ENCODE measurements at regions not wholly inside any gene's neighbourhood (a gene's known extent, or its start where the extent isn't known, plus 50 kb on each side); places are given as distances from the start of the nearest gene placed in this dataset.
"Not testable (repeated sequence)": the region's sequence is repeated elsewhere in the genome, so short reads cannot be mapped to it uniquely, and the experiment has no call there.

DNA sequence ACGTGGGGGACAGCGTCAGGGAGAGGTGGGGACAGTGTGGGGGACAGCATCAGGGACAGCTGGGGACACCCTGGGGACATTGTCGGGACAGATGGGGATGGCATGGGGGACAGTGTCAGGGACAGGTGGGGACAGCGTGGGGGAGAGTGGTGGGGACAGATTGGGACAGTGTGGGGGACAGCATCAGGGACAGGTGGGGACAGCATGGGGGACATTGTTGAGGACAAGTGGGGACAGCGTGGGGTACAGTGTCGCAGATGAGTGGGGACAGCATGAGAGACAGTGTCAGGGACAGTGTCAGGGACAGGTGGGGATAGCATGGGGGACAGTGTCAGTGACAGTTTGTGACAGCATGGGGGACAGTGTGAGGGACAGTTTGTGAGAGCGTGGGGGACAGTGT lies 240.9 kb downstream of the TMEM121 start:
- no peaks in the 10 kb centered on the region for H3K36me3 ChIP-seq
- TF ChIP-seq, protein P1, sequence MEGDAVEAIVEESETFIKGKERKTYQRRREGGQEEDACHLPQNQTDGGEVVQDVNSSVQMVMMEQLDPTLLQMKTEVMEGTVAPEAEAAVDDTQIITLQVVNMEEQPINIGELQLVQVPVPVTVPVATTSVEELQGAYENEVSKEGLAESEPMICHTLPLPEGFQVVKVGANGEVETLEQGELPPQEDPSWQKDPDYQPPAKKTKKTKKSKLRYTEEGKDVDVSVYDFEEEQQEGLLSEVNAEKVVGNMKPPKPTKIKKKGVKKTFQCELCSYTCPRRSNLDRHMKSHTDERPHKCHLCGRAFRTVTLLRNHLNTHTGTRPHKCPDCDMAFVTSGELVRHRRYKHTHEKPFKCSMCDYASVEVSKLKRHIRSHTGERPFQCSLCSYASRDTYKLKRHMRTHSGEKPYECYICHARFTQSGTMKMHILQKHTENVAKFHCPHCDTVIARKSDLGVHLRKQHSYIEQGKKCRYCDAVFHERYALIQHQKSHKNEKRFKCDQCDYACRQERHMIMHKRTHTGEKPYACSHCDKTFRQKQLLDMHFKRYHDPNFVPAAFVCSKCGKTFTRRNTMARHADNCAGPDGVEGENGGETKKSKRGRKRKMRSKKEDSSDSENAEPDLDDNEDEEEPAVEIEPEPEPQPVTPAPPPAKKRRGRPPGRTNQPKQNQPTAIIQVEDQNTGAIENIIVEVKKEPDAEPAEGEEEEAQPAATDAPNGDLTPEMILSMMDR (IDR thresholded peaks at IDR 0.05; ENCODE audit: low read depth, low read length): no peak
- H3K4me1 ChIP-seq (ENCODE audit: low read depth): no peaks in the 10 kb centered on the region
- H3K27me3 ChIP-seq: no peaks in the 10 kb centered on the region
- H3K9me3 ChIP-seq (ENCODE audit: low read depth): no peaks in the 10 kb centered on the region
- no peak for DNase-seq (ENCODE audit: low read depth in 1 of 2, low spot score in 1 of 2)
- H3K27ac ChIP-seq: no peak overlapping the region
- H3K4me3 ChIP-seq: no peak overlapping the region

DNA sequence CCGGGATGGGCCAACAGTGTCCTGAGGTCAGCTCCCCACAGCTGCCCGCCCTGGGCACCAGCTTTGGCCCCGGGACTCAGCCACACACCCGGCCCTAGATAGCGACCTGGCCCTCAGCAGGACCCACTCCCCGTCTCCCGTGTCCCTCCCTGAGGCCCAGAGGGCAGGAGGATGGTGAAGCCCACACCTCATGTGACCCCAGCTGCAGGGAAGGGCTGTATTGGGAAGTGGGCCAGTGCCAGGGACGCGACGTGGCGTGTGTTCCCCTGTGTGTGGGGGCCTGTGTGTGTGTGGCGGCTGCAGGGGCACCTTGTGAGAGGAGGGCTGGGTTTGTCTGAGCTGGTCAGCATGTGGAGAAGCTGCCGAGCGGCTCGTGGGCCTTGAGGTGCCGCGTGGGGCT lies 241.7 kb downstream of the TMEM121 start:
- H3K27me3 ChIP-seq; H3K4me1 ChIP-seq (ENCODE audit: low read depth); H3K27ac ChIP-seq; H3K4me3 ChIP-seq; H3K9me3 ChIP-seq (ENCODE audit: low read depth); H3K36me3 ChIP-seq; DNase-seq (ENCODE audit: low read depth in 1 of 2, low spot score in 1 of 2): not testable (repeated sequence)

DNA sequence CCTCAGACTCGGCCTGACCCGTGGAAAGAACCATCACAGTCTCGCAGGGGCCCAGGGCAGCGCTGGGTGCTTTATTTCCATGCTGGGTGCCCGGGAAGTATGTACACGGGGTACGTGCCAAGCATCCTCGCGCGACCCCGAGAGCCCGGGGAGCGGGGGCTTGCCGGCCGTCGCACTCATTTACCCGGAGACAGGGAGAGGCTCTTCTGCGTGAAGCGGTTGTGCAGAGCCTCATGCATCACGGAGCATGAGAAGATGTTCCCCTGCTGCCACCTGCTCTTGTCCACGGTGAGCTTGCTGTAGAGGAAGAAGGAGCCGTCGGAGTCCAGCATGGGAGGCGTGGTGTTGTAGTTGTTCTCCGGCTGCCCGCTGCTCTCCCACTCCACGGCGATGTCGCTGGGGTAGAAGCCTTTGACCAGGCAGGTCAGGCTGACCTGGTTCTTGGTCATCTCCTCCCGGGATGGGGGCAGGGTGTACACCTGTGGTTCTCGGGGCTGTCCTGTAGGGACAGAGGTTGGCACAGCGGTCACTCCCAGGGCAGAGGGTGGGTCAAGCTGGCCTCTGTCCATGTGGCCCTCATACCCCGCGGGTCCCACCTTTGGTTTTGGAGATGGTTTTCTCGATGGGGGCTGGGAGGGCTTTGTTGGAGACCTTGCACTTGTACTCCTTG lies 242.8 kb downstream of the TMEM121 start:
- H3K4me3 ChIP-seq; H3K27ac ChIP-seq; H3K4me1 ChIP-seq (ENCODE audit: low read depth); H3K27me3 ChIP-seq; H3K9me3 ChIP-seq (ENCODE audit: low read depth); DNase-seq (ENCODE audit: low read depth in 1 of 2, low spot score in 1 of 2); H3K36me3 ChIP-seq: not testable (repeated sequence)

DNA sequence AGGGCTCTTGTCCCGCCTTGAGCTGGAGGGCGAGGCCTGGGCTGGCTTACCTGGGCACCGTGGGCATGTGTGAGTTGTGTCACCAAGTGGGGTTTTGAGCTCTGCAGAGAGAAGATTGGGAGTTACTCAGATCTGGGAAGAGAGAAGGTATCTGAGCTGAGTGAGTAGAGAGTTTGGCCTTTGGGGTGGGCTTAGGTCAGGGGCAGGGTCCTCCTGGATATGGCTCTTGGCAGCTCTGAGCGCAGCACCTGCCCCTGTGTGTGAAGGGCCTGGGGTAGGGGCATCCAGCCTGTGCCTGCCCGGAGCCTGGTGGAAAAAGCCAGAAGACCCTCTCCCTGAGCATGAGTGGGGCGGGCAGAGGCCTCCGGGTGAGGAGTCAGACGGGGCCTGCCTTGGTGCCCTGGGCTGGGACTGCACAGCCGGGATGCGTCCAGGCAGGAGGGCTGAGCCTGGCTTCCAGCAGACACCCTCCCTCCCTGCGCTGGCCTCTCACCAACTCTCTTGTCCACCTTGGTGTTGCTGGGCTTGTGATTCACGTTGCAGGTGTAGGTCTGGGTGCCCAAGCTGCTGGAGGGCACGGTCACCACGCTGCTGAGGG lies 244.3 kb downstream of the TMEM121 start:
- H3K36me3 ChIP-seq; DNase-seq (ENCODE audit: low read depth in 1 of 2, low spot score in 1 of 2); H3K4me1 ChIP-seq (ENCODE audit: low read depth); H3K4me3 ChIP-seq; H3K9me3 ChIP-seq (ENCODE audit: low read depth); H3K27ac ChIP-seq; H3K27me3 ChIP-seq: not testable (repeated sequence)

DNA sequence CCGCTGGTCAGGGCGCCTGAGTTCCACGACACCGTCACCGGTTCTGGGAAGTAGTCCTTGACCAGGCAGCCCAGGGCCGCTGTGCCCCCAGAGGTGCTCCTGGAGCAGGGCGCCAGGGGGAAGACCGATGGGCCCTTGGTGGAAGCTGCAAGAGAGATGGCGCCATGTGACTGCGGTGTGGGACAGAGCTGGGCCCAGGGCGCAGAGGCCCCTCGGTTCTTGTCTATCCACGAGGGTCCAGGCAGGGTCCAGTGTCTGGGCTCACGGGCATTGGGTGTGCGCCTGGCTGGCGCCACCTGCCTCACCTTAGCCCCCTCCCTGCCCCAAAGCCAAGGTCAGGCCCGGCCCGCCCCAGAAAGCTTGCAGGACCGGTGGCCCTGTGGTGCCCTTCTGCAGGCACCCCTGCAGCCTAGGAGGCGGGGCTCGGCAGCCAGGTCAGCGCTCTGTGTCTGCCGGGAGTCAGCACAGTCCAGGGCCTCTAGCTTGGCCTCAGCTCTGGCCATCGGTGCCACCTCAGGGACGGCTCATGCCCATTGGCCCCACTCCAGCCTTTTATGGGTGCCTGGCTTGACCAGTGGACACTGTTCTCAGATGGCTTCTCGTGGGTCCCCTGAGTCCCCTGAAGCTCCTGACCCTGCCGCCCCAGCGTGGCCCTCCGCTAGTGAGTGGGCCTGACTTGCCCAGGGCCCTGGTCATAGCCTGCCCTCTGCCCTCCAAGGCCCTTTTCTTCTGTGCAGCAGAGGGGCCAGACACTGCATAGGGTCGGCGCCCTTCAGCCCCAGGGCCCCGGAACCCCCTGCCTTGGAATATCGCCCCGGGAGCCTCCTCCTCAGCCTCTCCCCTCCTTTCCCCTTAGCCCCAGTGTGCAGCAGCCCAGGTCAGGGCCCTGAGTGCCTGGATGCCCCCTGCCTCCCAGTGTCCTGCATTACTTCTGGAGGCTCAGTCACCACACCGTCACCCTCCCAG lies 245.2 kb downstream of the TMEM121 start:
- H3K4me1 ChIP-seq (ENCODE audit: low read depth); H3K9me3 ChIP-seq (ENCODE audit: low read depth); H3K4me3 ChIP-seq; H3K36me3 ChIP-seq; H3K27me3 ChIP-seq; H3K27ac ChIP-seq; DNase-seq (ENCODE audit: low read depth in 1 of 2, low spot score in 1 of 2): not testable (repeated sequence)

DNA sequence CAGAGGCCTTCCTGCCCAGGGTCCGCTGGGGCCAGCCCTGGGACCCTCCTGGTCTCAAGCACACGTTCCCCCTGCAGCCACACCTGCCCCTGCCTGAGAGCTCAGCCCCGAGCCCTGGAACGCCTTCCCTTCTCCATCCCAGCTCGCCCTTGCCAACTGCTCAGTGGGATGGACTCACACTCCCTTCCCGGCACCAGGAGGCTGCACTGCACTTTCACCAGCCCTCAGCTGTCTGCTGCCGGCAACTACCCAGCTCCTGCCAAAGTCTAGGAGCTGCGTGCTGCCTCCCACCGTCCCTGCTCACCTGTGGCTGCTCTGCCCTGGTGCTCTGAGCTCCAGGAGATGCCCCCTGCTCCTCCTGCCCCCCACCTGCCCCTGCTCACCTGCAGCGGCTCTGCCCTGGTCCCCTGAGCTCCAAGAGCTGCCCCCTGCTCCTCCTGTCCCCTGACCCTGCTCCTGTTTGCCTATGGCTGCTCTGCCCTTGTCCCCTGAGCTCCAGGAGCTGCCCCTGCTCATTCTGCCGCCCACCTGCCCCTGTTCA lies 246.4 kb downstream of the TMEM121 start:
- H3K27me3 ChIP-seq; H3K4me3 ChIP-seq; DNase-seq (ENCODE audit: low read depth in 1 of 2, low spot score in 1 of 2); H3K4me1 ChIP-seq (ENCODE audit: low read depth); H3K9me3 ChIP-seq (ENCODE audit: low read depth); H3K36me3 ChIP-seq; H3K27ac ChIP-seq: not testable (repeated sequence)

DNA sequence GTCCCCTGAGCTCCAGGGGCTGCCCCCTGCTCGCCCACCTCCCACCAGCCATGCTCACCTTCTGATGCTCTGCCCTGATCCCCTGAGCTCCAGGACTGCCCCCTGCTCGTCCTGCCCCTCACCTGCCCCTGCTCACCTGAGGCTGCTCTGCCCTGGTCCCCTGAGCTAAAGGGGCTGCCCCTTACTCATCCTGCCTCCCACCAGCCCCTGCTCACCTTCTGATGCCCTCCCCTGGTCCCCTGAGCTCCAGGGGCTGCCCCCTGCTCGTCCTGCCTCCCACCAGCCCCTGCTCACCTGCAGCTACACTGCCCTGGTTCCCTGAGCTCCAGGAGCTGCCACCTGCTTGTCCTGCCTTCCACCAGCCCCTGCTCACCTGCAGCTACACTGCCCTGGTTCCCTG lies 247.2 kb downstream of the TMEM121 start:
- Histone ChIP-seq H3K4me1 (ENCODE audit: low read depth) (no peaks in the 10 kb centered on the region), H3K27ac (no peak overlapping the region), H3K36me3 (no peaks in the 10 kb centered on the region), H3K4me3 (no peak overlapping the region), H3K9me3 (ENCODE audit: low read depth) (no peaks in the 10 kb centered on the region), H3K27me3 (no peaks in the 10 kb centered on the region)
- TF ChIP-seq, protein P1 (IDR thresholded peaks at IDR 0.05; ENCODE audit: low read depth, low read length): no peak
- DNase-seq (ENCODE audit: low read depth in 1 of 2, low spot score in 1 of 2): no peak

DNA sequence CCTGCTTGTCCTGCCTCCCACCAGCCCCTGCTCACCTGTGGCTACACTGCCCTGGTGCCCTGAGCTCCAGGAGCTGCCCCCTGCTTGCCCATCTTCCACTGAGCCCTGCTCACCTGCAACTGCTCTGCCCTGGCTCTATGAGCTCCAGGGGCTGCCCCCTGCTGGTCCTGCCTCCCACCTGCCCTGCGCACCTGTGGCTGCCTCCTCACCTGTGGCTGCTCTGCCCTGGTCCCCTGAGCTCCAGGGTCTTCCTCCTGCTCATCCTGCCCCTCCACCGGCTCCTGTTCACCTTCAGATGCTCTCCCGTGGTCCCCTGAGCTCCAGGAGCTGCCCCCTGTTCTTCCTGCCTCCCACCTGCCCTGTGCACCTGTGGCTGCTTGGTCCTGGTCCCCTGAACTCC lies 247.6 kb downstream of the TMEM121 start:
- TF ChIP-seq, protein P1 (IDR thresholded peaks at IDR 0.05; ENCODE audit: low read depth, low read length): no peak
- no peaks in the 10 kb centered on the region for H3K36me3 ChIP-seq
- H3K27me3 ChIP-seq: no peaks in the 10 kb centered on the region
- no peak overlapping the region for H3K4me3 ChIP-seq
- H3K4me1 ChIP-seq (ENCODE audit: low read depth): no peaks in the 10 kb centered on the region
- no peaks in the 10 kb centered on the region for H3K9me3 ChIP-seq (ENCODE audit: low read depth)
- DNase-seq (ENCODE audit: low read depth in 1 of 2, low spot score in 1 of 2): no peak
- no peak overlapping the region for H3K27ac ChIP-seq

DNA sequence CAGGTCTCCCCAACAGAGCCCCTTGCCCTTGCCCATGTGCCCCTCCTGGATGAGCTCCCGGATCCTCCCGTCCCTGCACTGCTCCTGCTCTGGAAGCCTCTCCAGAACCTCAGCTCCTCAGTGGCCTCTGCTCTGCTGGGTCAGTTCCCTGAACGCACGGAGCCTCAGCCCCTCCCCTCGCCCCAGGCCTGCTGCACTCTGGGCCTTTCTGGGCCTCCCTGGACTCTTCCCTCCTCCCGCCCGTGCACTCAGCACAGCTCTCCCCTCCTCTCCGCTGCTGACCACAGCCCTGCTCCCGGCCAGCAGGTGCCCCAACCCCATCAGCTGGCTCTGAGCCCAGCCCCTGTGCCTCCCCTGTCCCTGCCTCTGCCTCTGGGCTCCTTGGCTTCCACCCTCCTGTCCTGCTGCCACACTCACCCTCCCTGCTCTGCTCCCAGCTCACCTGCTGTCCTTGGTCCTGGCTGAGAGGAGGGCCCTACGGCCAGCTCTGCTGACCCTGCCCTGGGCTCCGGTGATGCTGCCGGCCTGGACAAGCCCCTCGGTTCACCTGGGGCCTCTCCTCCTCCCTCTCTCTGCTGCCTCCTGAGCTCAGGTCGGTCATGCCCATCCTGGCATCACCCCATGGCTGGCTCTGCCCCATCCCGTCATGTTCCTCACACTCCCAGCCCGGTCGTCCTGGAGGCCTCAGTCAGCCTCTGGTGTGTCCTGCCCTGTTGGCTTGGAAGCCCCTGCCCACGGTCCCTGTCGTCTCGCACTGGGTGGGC lies 248.4 kb downstream of the TMEM121 start:
- H3K27ac ChIP-seq; DNase-seq (ENCODE audit: low read depth in 1 of 2, low spot score in 1 of 2); H3K9me3 ChIP-seq (ENCODE audit: low read depth); H3K27me3 ChIP-seq; H3K36me3 ChIP-seq; H3K4me3 ChIP-seq; H3K4me1 ChIP-seq (ENCODE audit: low read depth): not testable (repeated sequence)

DNA sequence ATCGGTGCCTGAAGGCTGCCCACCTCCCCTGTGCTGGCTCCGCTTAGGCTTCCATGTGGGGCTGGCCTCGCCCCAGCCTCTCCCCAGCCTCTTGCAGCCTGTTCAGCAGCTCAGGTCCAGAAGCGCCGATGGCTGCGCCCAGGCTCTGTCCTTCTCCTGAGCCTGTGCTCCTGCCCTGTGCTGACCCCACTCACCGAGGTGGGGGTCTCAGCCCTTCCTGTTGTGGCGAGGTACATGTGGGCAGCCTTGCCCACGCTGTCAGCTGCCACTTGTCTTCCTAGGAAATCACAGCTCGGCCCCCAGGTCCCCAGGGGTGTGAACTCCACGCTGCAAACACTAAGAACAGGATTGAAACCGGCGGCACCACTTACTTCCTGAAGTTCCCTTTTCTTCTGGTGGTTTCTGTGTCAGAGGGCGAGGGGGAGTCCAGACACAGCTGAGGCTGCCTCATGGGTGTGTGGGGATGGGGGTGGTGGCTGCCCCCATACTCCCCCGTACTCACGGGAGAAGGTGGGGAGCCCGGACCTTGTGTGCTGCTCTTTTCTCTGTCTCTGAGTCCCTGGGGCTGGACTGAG lies 249.1 kb downstream of the TMEM121 start:
- H3K27ac ChIP-seq; DNase-seq (ENCODE audit: low read depth in 1 of 2, low spot score in 1 of 2); H3K4me1 ChIP-seq (ENCODE audit: low read depth); H3K4me3 ChIP-seq; H3K27me3 ChIP-seq; H3K36me3 ChIP-seq; H3K9me3 ChIP-seq (ENCODE audit: low read depth): not testable (repeated sequence)
